Activated naive CD4-positive, alpha-beta T cell treated with anti-CD3 and anti-CD28 coated beads for 36 hours (primary cell): ENCODE measurements at regions not wholly inside any gene's neighbourhood (a gene's known extent, or its start where the extent isn't known, plus 50 kb on each side); places are given as distances from the start of the nearest gene placed in this dataset.

Experiments
- CTCF ChIA-PET: fragments of 350-600 bp; sonication (Branson Sonifier 250); formaldehyde crosslinking; loops from one replicate; lab custom pipeline; 2021; ENCODE audit warnings: antibody characterized with exemption; lab: Charles Lee
- DNase-seq: peaks from one replicate; pipeline ENCODE4 v3.0.0-alpha.2; 2020
- H3K27ac Mint-ChIP-seq: one replicate; pipeline ENCODE4 v1.8.0; 2021; ENCODE audit warnings: mild to moderate bottlenecking, mixed read lengths
- H3K27me3 Mint-ChIP-seq: one replicate; pipeline ENCODE4 v1.8.0; 2021; ENCODE audit warnings: low read depth, mixed read lengths
- H3K36me3 Mint-ChIP-seq: one replicate; pipeline ENCODE4 v1.8.0; 2021; ENCODE audit warnings: low read depth, mixed read lengths
- H3K4me1 Mint-ChIP-seq: one replicate; pipeline ENCODE4 v1.8.0; 2021; ENCODE audit warnings: low read depth, mixed read lengths
- H3K4me3 Mint-ChIP-seq: one replicate; pipeline ENCODE4 v1.8.0; 2021; ENCODE audit warnings: mild to moderate bottlenecking, moderate library complexity, mixed read lengths
- H3K9me3 Mint-ChIP-seq: one replicate; pipeline ENCODE4 v1.8.0; 2021; ENCODE audit warnings: mixed read lengths
- intact Hi-C: fragments of 100-400 bp; cut with micrococcal nuclease; formaldehyde crosslinking; loops from one replicate; pipeline ENCODE4 v1.15.1; 2023

- intact Hi-C loops: no loop called here
- CTCF ChIA-PET: interaction anchor here (1.0 kb wide), 1 partner anchor 12 kb away, joined by 3 read pairs; no protein-coding TSS in a partner anchor
- Mint-ChIP-seq H3K36me3 (no peaks in the 10 kb centered on the region), H3K27me3 (no peaks in the 10 kb centered on the region), H3K27ac (no peak overlapping the region), H3K4me3 (no peak overlapping the region), H3K9me3 (no peaks in the 10 kb centered on the region), H3K4me1 (no peaks in the 10 kb centered on the region)
- DNase-seq: no peak
Measured at GRCh38 chr9:107896544-107896943, 407.0 kb upstream of the KLF4 start.

GRCh38 chr9:107895501-107896001, 406.0 kb upstream of the KLF4 start:
- H3K9me3 Mint-ChIP-seq: no peaks in the 10 kb centered on the region
- no peaks in the 10 kb centered on the region for H3K36me3 Mint-ChIP-seq
- no peak for DNase-seq
- CTCF ChIA-PET: no interaction called here
- no peak overlapping the region for H3K4me3 Mint-ChIP-seq
- no peaks in the 10 kb centered on the region for H3K4me1 Mint-ChIP-seq
- H3K27me3 Mint-ChIP-seq: no peaks in the 10 kb centered on the region
- intact Hi-C loops: no loop called here
- H3K27ac Mint-ChIP-seq: no peak overlapping the region

GRCh38 chr9:107894572-107895261, 405.1 kb upstream of the KLF4 start:
- DNase-seq: no peak
- no peak overlapping the region for H3K4me3 Mint-ChIP-seq
- H3K36me3 Mint-ChIP-seq: no peaks in the 10 kb centered on the region
- no peak overlapping the region for H3K27ac Mint-ChIP-seq
- no peaks in the 10 kb centered on the region for H3K4me1 Mint-ChIP-seq
- no peaks in the 10 kb centered on the region for H3K27me3 Mint-ChIP-seq
- CTCF ChIA-PET: no interaction called here
- intact Hi-C loops: no loop called here
- H3K9me3 Mint-ChIP-seq: no peaks in the 10 kb centered on the region

- no peaks in the 10 kb centered on the region for H3K27me3 Mint-ChIP-seq
- H3K4me3 Mint-ChIP-seq: no peak overlapping the region
- no peak overlapping the region for H3K27ac Mint-ChIP-seq
- intact Hi-C loops: no loop called here
- peaks cover 6% of the 10 kb centered on the region for H3K9me3 Mint-ChIP-seq
- no peaks in the 10 kb centered on the region for H3K36me3 Mint-ChIP-seq
- no peak for DNase-seq
- no peaks in the 10 kb centered on the region for H3K4me1 Mint-ChIP-seq
- CTCF ChIA-PET: no interaction called here
Measured at GRCh38 chr9:107890921-107891465, 401.4 kb upstream of the KLF4 start.

- H3K9me3 Mint-ChIP-seq: peaks cover 6% of the 10 kb centered on the region
- no peak for DNase-seq
- H3K4me1 Mint-ChIP-seq: no peaks in the 10 kb centered on the region
- no peak overlapping the region for H3K4me3 Mint-ChIP-seq
- no peaks in the 10 kb centered on the region for H3K27me3 Mint-ChIP-seq
- no peak overlapping the region for H3K27ac Mint-ChIP-seq
- CTCF ChIA-PET: no interaction called here
- no peaks in the 10 kb centered on the region for H3K36me3 Mint-ChIP-seq
- intact Hi-C loops: no loop called here
Measured at GRCh38 chr9:107888773-107889227, 399.2 kb upstream of the KLF4 start.

DNA sequence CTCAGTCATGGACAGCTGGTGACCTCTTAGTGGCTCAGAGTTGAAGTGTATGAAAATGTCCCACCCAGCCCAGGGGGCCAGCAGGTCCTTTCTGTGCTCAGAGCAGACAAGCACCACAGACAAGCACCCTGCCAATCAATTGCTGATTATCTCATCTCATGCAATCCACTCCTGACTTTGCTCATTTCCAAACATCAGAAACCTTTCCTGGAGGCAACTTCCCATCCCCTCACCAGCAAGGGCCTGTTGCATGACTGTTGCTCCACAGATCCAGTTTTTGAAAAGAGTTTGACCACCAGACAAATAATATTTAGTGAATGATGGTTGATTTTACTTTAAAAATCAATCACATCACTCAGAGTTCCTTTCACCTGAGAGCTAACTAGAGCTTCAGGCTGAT, 397.3 kb upstream of the KLF4 start:
- no peaks in the 10 kb centered on the region for H3K27me3 Mint-ChIP-seq
- H3K4me1 Mint-ChIP-seq: no peaks in the 10 kb centered on the region
- H3K4me3 Mint-ChIP-seq: no peak overlapping the region
- no peaks in the 10 kb centered on the region for H3K36me3 Mint-ChIP-seq
- peaks cover 6% of the 10 kb centered on the region for H3K9me3 Mint-ChIP-seq
- no peak for DNase-seq
- intact Hi-C loops: no loop called here
- no peak overlapping the region for H3K27ac Mint-ChIP-seq
- CTCF ChIA-PET: no interaction called here

- Mint-ChIP-seq H3K4me3 (no peak overlapping the region), H3K27ac (no peak overlapping the region), H3K4me1 (no peaks in the 10 kb centered on the region), H3K36me3 (no peaks in the 10 kb centered on the region), H3K27me3 (no peaks in the 10 kb centered on the region), H3K9me3 (peaks cover 4% of the 10 kb centered on the region)
- CTCF ChIA-PET: interaction anchor here (1.6 kb wide), 1 partner anchor 13 kb away, joined by 3 read pairs; no protein-coding TSS in a partner anchor
- intact Hi-C loops: no loop called here
- no peak for DNase-seq
Measured at GRCh38 chr9:107883496-107884124, 394.0 kb upstream of the KLF4 start.

- H3K27ac Mint-ChIP-seq: no peak overlapping the region
- CTCF ChIA-PET: no interaction called here
Measured at GRCh38 chr9:107881626-107882300, 392.2 kb upstream of the KLF4 start.

GRCh38 chr9:107878462-107878861, 388.9 kb upstream of the KLF4 start:
- Mint-ChIP-seq H3K4me1 (no peaks in the 10 kb centered on the region), H3K4me3 (no peak overlapping the region), H3K9me3 (no peaks in the 10 kb centered on the region), H3K27ac (no peak overlapping the region), H3K27me3 (no peaks in the 10 kb centered on the region), H3K36me3 (no peaks in the 10 kb centered on the region)
- intact Hi-C loops: no loop called here
- CTCF ChIA-PET: no interaction called here
- DNase-seq: no peak

More at GRCh38 chr9:107881626-107882300, 392.2 kb upstream of the KLF4 start:
- Mint-ChIP-seq H3K4me1 (no peaks in the 10 kb centered on the region), H3K27me3 (no peaks in the 10 kb centered on the region), H3K9me3 (peaks cover 2% of the 10 kb centered on the region), H3K4me3 (no peak overlapping the region), H3K36me3 (no peaks in the 10 kb centered on the region)
- no peak for DNase-seq
- intact Hi-C loops: no loop called here

GRCh38 chr9:107875571-107875980, 386.0 kb upstream of the KLF4 start:
- Mint-ChIP-seq H3K9me3 (no peaks in the 10 kb centered on the region), H3K4me1 (no peaks in the 10 kb centered on the region), H3K36me3 (no peaks in the 10 kb centered on the region), H3K27me3 (no peaks in the 10 kb centered on the region), H3K27ac (no peak overlapping the region), H3K4me3 (no peak overlapping the region)
- no peak for DNase-seq
- CTCF ChIA-PET: no interaction called here
- intact Hi-C loops: no loop called here

GRCh38 chr9:107874591-107875369, 385.2 kb upstream of the KLF4 start:
- no peak overlapping the region for H3K4me3 Mint-ChIP-seq
- no peak overlapping the region for H3K27ac Mint-ChIP-seq
- intact Hi-C loops: no loop called here
- H3K4me1 Mint-ChIP-seq: no peaks in the 10 kb centered on the region
- CTCF ChIA-PET: interaction anchor here (0.7 kb wide), 1 partner anchor 260 kb away, joined by 3 read pairs; no protein-coding TSS in a partner anchor
- no peaks in the 10 kb centered on the region for H3K9me3 Mint-ChIP-seq
- H3K36me3 Mint-ChIP-seq: no peaks in the 10 kb centered on the region
- DNase-seq: no peak
- H3K27me3 Mint-ChIP-seq: no peaks in the 10 kb centered on the region

DNA sequence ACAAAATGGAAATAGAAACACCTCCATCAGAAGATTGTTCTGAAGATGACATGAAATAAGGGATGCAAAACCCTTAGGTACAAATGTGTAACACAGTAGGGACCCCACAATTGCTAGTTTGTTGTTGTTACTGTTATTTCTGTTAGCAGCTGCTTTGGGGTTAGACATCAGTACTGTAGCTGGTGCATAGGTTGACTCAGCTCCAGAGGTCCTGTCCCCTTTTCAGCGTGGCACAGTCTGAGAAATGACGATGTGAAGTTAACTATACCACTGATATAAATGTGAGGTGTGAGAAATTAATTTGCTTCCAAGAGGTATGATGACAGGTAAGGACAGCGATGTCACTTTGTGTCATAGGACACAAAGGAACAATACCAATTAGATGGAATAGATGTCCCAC, 384.6 kb upstream of the KLF4 start:
- intact Hi-C loops: no loop called here
- no peak overlapping the region for H3K4me3 Mint-ChIP-seq
- no peak for DNase-seq
- H3K36me3 Mint-ChIP-seq: no peaks in the 10 kb centered on the region
- H3K4me1 Mint-ChIP-seq: no peaks in the 10 kb centered on the region
- no peaks in the 10 kb centered on the region for H3K9me3 Mint-ChIP-seq
- no peak overlapping the region for H3K27ac Mint-ChIP-seq
- no peaks in the 10 kb centered on the region for H3K27me3 Mint-ChIP-seq
- CTCF ChIA-PET: interaction anchor here (0.7 kb wide), 1 partner anchor 260 kb away, joined by 3 read pairs; no protein-coding TSS in a partner anchor
